GM18502 (cell line): ENCODE measurements at regions not wholly inside any gene's neighbourhood (a gene's known extent, or its start where the extent isn't known, plus 50 kb on each side); places are given as distances from the start of the nearest gene placed in this dataset.
"Not testable (repeated sequence)": the region's sequence is repeated elsewhere in the genome, so short reads cannot be mapped to it uniquely, and the experiment has no call there.

Experiments
- ATAC-seq: cut with Tn5 transposase; IDR thresholded peaks from one replicate; pipeline ENCODE4 v1.9.1; 2021; ENCODE audit warnings: mild to moderate bottlenecking; ENCODE audit not compliant: unreplicated experiment, poor library complexity

- ATAC-seq: no peak
Observed at GRCh38 chr3:102883515-102883914, 448.7 kb downstream of the ZPLD1 start.

GRCh38 chr3:102885289-102885688 is 450.5 kb downstream of the ZPLD1 start:
- ATAC-seq: no peak

GRCh38 chr3:102887431-102887830 is 452.6 kb downstream of the ZPLD1 start:
- ATAC-seq: no peak

- no peak for ATAC-seq
Observed at GRCh38 chr3:102896851-102897621, 462.2 kb downstream of the ZPLD1 start.

- ATAC-seq: no peak
Observed at GRCh38 chr3:102904629-102905028, 469.8 kb downstream of the ZPLD1 start.

- no peak for ATAC-seq
Observed at GRCh38 chr3:102905811-102906210, 471.0 kb downstream of the ZPLD1 start.

- ATAC-seq: no peak
Observed at GRCh38 chr3:102906818-102907217, 472.0 kb downstream of the ZPLD1 start.

GRCh38 chr3:102909904-102910303 is 475.1 kb downstream of the ZPLD1 start:
- ATAC-seq: no peak

- no peak for ATAC-seq
Observed at GRCh38 chr3:102916532-102916931, 481.7 kb downstream of the ZPLD1 start.

GRCh38 chr3:102926618-102927017 is 491.8 kb downstream of the ZPLD1 start:
- no peak for ATAC-seq

- ATAC-seq: no peak
Observed at GRCh38 chr3:102933377-102933776, 498.6 kb downstream of the ZPLD1 start.

GRCh38 chr3:102936511-102937045 is 501.8 kb downstream of the ZPLD1 start:
- no peak for ATAC-seq

- no peak for ATAC-seq
Observed at GRCh38 chr3:102941786-102942185, 507.0 kb downstream of the ZPLD1 start.

GRCh38 chr3:102946445-102946844 is 511.6 kb downstream of the ZPLD1 start:
- ATAC-seq: not testable (repeated sequence)

GRCh38 chr3:102972350-102972749 is 537.5 kb downstream of the ZPLD1 start:
- no peak for ATAC-seq

- no peak for ATAC-seq
Observed at GRCh38 chr3:102974333-102974732, 539.5 kb downstream of the ZPLD1 start.

GRCh38 chr3:102979191-102979590 is 544.4 kb downstream of the ZPLD1 start:
- ATAC-seq: no peak

GRCh38 chr3:102979682-102980354 is 545.0 kb downstream of the ZPLD1 start:
- ATAC-seq: no peak

GRCh38 chr3:102980355-102980696 is 545.5 kb downstream of the ZPLD1 start:
- no peak for ATAC-seq

GRCh38 chr3:103002425-103003176 is 567.8 kb downstream of the ZPLD1 start:
- ATAC-seq: no peak
